ENCODE measurements at regions not wholly inside any gene's neighbourhood (a gene's known extent, or its start where the extent isn't known, plus 50 kb on each side); places are given as distances from the start of the nearest gene placed in this dataset.

- Histone ChIP-seq H3K27ac (no peak overlapping the region), H3K27me3 (no peaks in the 10 kb centered on the region), H3K36me3 (no peaks in the 10 kb centered on the region), H3K9me3 (no peaks in the 10 kb centered on the region), H3K4me1 (no peaks in the 10 kb centered on the region), H3K4me3 (no peak overlapping the region)
- no peak for TF ChIP-seq CTCF (IDR thresholded peaks at IDR 0.05)
- TF ChIP-seq POLR2A (IDR thresholded peaks at IDR 0.05): no peak
- no peak for TF ChIP-seq EP300 (IDR thresholded peaks at IDR 0.05; ENCODE audit: low read depth)
- TF ChIP-seq POLR2AphosphoS5 (IDR thresholded peaks at IDR 0.05): no peak
- DNase-seq: no peak
- intact Hi-C loops (cut with DNase I; ENCODE audit: low total_unique reads) (no loop called here), in situ Hi-C loops (cut with MboI; ENCODE audit: low pct_ligation_motif_present in 1 of 4, low pct_unique_long_range_greater_than_20kb in 1 of 4, low sequenced_read_pairs in 3 of 4) (loop anchor here in 1 of 4 donors (25.0 kb wide), 1 partner anchor 105 kb away; no protein-coding TSS in a partner anchor)
- 60 to 66% methylated on average over 2 of the region's 2 CpGs for WGBS, 2 donors (ENCODE audit: low coverage in 1 of 2)
Observed at GRCh38 chr3:117606866-117607265, 897.3 kb downstream of the TUSC7 start.

GRCh38 chr3:117609330-117609729, 899.8 kb downstream of the TUSC7 start:
- intact Hi-C loops (cut with DNase I; ENCODE audit: low total_unique reads) (no loop called here), in situ Hi-C loops (cut with MboI; ENCODE audit: low pct_ligation_motif_present in 1 of 4, low pct_unique_long_range_greater_than_20kb in 1 of 4, low sequenced_read_pairs in 3 of 4) (loop anchor here in 1 of 4 donors (25.0 kb wide), 1 partner anchor 103 kb away; no protein-coding TSS in a partner anchor)
- no peaks in the 10 kb centered on the region for H3K4me1 ChIP-seq
- H3K27me3 ChIP-seq: no peaks in the 10 kb centered on the region
- no peak for DNase-seq
- no peaks in the 10 kb centered on the region for H3K36me3 ChIP-seq
- no peaks in the 10 kb centered on the region for H3K9me3 ChIP-seq
- TF ChIP-seq POLR2A (IDR thresholded peaks at IDR 0.05): no peak
- TF ChIP-seq POLR2AphosphoS5 (IDR thresholded peaks at IDR 0.05): no peak
- TF ChIP-seq CTCF (IDR thresholded peaks at IDR 0.05): no peak
- no peak for TF ChIP-seq EP300 (IDR thresholded peaks at IDR 0.05; ENCODE audit: low read depth)
- no peak overlapping the region for H3K27ac ChIP-seq
- WGBS, 2 donors (ENCODE audit: low coverage in 1 of 2): 59 to 81% methylated on average over 3 to 4 of the region's 4 CpGs
- no peak overlapping the region for H3K4me3 ChIP-seq

- 59 to 62% methylated on average over 3 to 4 of the region's 4 CpGs for WGBS, 2 donors (ENCODE audit: low coverage in 1 of 2)
- no peak overlapping the region for H3K27ac ChIP-seq
- no peaks in the 10 kb centered on the region for H3K4me1 ChIP-seq
- in situ Hi-C loops (cut with MboI; ENCODE audit: low pct_ligation_motif_present in 1 of 4, low pct_unique_long_range_greater_than_20kb in 1 of 4, low sequenced_read_pairs in 3 of 4): loop anchor here in 1 of 4 donors (25.0 kb wide), 1 partner anchor 102 kb away; no protein-coding TSS in a partner anchor
- TF ChIP-seq POLR2AphosphoS5 (IDR thresholded peaks at IDR 0.05) (no peak), EP300 (IDR thresholded peaks at IDR 0.05; ENCODE audit: low read depth) (no peak), POLR2A (IDR thresholded peaks at IDR 0.05) (no peak), CTCF (IDR thresholded peaks at IDR 0.05) (no peak)
- H3K4me3 ChIP-seq: no peak overlapping the region
- intact Hi-C loops (cut with DNase I; ENCODE audit: low total_unique reads): no loop called here
- H3K27me3 ChIP-seq: no peaks in the 10 kb centered on the region
- H3K36me3 ChIP-seq: no peaks in the 10 kb centered on the region
- DNase-seq: no peak
- H3K9me3 ChIP-seq: no peaks in the 10 kb centered on the region
Observed at GRCh38 chr3:117610156-117610555, 900.6 kb downstream of the TUSC7 start.

- Histone ChIP-seq H3K4me3 (no peak overlapping the region), H3K27me3 (no peaks in the 10 kb centered on the region), H3K27ac (no peak overlapping the region), H3K9me3 (no peaks in the 10 kb centered on the region), H3K4me1 (no peaks in the 10 kb centered on the region), H3K36me3 (no peaks in the 10 kb centered on the region)
- WGBS, 2 donors (ENCODE audit: low coverage in 1 of 2): 73% methylated on average over 2 of the region's 2 CpGs
- in situ Hi-C loops (cut with MboI; ENCODE audit: low pct_ligation_motif_present in 1 of 4, low pct_unique_long_range_greater_than_20kb in 1 of 4, low sequenced_read_pairs in 3 of 4) (loop anchor here in 1 of 4 donors (25.0 kb wide), 1 partner anchor 101 kb away; no protein-coding TSS in a partner anchor), intact Hi-C loops (cut with DNase I; ENCODE audit: low total_unique reads) (no loop called here)
- no peak for DNase-seq
- TF ChIP-seq POLR2A (IDR thresholded peaks at IDR 0.05) (no peak), CTCF (IDR thresholded peaks at IDR 0.05) (no peak), EP300 (IDR thresholded peaks at IDR 0.05; ENCODE audit: low read depth) (no peak), POLR2AphosphoS5 (IDR thresholded peaks at IDR 0.05) (no peak)
Observed at GRCh38 chr3:117611211-117611610, 901.6 kb downstream of the TUSC7 start.

Measured in transverse colon (tissue), 4 donors.